HG02943 (cell line): ENCODE measurements at regions not wholly inside any gene's neighbourhood (a gene's known extent, or its start where the extent isn't known, plus 50 kb on each side); places are given as distances from the start of the nearest gene placed in this dataset.
"Not testable (repeated sequence)": the region's sequence is repeated elsewhere in the genome, so short reads cannot be mapped to it uniquely, and the experiment has no call there.

Experiments used
- ATAC-seq: cut with Tn5 transposase; IDR thresholded peaks from one replicate; pipeline ENCODE4 v1.9.1; 2021; ENCODE audit warnings: mild to moderate bottlenecking, low read depth, moderate library complexity; ENCODE audit not compliant: unreplicated experiment

DNA sequence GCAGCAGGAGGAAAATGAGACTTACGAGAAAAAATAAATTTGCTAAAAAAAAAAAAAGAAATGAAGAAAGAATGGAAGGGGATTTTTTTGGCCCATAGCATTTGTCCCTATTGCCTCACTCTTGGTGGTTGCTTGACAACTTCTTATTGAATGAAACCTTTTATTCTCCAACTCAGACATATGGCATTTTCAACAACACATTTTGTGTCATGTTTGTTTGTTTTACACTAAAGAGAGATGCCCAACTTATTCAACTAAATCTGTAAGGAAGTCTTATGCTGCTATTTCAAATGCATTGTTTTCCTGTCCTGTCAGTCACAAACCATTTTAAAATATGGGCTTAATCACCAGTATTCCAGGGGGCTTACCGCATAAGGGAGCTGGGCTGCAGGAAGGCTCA is 409.1 kb upstream of the TENM3 start:
- no peak for ATAC-seq

DNA sequence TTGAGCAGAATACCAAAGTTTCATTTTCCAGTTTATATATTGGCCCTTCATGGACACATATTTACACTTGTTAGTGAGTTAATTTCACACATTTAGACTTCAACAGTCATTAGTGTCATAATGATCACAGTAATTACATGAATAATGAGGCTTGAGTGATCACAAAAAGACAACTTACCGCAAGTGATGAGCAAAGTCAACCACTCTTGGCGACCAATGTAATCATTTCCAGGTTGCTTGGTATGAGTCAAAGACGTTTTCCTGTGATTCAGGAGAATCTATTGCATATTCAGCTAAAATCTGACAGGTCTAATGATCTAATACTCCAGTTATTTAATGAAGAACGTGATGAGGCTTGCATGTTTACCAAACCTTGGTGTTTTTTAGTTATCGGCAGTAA is 407.9 kb upstream of the TENM3 start:
- ATAC-seq: no peak

DNA sequence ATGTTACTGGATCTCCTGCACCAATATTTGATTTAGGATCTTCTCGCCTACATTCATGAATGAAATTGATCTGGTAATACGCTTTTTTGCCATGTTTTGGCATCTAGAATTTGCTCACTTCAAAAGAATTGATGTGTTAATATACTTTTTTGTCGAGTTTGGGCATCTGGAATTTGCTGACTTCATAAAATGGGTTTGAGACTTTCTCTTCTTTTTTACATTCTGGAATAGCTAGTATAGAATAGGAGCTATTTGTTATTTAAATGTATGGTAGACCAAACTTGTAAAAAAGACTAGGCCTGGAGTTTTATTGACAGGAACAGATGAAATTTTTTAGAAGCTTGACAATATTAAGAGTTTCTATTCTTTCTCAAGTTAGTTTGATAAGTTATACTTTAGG is 404.9 kb upstream of the TENM3 start:
- ATAC-seq: no peak

DNA sequence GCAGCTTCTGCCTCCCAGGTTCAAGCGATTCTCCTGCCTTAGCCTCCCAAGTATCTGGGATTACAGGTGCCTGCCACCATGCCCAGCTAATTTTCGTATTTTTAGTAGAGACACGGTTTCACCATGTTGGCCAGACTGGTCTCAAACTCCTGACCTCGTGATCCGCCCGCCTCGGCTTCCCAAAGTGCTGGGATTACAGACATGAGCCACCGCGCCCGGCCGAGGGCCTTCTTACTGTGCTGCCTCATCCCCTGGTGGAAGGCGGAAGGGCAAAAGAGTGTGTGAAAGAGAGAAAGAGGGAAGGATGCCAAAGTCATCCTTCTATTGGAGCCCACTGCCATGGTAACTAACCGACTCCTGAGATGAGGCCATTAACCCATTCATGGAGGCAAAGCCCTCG is 399.4 kb upstream of the TENM3 start:
- not testable (repeated sequence) for ATAC-seq

DNA sequence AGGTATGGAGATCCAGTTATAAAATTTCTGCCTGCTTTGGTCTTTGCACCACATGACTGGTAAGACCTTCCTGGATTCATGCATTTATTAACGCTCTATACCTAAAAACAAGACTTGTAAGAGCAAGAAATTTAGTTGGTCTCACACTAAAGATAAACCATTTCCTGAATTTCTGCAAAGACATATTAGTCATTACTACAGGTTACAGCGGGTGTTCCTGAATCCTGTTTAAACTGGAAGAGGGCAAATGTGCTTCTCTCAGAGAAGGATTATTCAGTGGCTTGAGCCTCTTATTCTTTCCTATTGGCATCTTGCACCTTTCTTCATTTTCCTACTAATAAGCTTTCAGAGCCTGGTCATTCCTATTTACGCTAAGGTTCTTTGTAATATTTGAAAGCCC is 397.6 kb upstream of the TENM3 start:
- no peak for ATAC-seq

DNA sequence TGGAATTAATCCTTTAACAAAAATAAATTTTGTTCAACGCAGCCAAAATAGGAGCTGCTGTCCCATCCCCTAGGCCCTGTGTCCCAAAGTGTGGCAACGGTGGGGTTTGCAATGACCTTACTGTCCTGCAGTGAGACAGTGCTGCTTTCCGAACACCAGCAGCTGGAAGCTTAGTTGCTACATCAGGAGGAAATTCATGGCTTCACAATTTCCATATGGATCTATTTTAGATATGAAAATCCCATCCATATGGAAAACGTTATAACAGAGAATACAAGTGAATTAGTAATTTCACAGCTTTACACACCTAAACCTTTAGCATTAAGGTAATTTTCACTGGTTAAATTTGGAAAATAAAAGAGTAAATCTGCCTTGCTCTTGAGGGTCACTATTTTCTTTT is 396.3 kb upstream of the TENM3 start:
- ATAC-seq: no peak

DNA sequence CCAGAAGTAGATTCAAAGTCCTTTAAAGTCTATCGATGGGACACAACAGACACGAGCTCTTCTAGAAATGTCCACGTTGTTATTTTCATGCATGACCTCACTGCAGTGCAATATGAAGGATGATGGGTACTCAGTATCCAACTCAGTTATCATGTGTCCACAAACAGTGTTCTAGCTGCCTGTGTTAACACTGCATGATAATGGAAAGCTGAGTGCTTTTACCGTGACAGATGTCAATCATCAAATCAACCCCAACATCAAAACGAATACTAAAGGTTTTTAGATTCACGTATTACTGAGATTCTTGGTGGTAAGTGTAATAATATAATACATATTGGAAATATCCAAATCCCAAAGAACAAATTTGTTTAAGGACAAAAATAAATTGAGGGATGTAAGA is 394.8 kb upstream of the TENM3 start:
- ATAC-seq: no peak

DNA sequence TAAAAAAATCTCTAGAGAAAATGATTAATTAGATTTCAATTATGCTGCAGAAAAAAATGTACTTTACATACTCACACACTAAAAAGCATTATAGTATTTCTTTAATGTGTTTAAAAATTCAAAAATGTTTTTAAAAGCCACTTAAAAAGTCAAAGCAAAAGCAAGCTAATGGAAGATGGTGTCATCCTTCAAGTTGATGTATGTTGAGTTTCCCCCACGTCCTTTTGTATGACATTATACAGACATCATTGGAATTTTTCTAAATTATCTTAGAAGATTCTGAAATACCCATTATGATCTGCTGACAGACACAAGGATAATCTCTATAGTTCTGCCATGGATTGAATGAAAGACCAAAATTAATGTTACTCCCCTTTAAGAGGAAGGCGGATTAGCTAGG is 393.7 kb upstream of the TENM3 start:
- no peak for ATAC-seq

DNA sequence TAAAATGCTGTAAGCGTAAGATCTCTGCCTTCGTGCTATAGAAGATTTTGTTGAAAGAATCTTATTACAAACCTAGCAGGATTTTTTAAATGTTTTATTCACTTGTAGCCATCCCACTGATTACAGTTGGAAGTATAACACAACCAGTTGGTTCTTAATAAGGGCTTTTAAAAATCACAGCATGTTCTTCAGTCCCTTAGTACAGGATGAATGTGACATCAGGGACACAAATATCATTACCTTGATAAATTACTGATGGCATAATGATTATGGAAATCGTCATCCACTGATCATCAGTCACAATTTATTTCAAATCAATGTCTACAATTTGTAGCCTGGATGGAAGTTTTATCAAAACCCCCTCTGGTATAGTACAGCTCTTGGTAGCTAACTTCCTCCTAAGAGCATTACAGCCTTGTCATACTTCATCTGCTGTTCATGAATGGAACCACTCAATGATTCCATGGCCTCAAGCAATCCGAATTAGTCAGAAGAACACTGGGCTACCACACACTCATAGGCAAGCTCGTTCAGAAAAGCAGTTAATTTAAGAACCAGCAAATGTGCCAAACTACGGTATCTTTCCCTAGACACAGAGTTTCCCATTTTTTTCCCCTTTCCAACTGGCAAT is 389.2 kb upstream of the TENM3 start:
- ATAC-seq: no peak

DNA sequence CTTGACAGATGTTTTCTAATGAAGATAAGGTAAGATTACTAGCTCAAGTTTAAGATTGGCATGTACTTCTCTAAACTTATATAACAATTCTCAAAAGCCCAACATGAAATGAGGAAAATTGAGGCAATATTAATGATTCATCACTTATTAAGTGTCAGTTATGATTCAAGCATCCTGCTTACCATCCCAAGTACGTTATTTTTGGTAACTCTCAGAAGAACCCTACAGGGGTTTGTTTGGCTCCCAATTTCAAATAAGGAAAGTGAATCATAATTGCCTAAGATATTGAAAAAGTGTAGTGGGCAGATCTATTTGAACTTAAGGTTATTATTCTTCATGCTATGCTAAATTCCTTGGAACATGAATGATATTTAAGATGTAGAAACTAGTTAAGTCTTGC is 387.9 kb upstream of the TENM3 start:
- ATAC-seq: no peak

DNA sequence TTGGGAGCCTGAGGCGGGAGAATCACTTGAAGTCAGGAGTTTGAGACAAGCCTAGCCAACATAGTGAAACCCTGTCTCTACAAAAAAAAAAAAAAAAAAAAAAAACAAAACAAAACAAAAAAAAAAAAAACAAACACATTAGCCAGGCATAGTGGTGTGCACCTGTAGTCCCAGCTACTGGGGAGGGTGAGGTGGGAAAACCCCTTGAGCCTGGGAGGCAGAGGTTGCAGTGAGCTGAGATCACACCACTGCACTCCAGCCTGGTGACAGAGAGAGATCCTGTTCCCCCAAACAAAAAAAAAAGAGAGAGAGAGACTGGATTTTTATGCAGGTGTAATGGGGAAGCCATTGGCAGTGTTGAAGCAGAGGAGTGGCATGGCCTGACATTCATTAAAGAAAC is 385.7 kb upstream of the TENM3 start:
- not testable (repeated sequence) for ATAC-seq

DNA sequence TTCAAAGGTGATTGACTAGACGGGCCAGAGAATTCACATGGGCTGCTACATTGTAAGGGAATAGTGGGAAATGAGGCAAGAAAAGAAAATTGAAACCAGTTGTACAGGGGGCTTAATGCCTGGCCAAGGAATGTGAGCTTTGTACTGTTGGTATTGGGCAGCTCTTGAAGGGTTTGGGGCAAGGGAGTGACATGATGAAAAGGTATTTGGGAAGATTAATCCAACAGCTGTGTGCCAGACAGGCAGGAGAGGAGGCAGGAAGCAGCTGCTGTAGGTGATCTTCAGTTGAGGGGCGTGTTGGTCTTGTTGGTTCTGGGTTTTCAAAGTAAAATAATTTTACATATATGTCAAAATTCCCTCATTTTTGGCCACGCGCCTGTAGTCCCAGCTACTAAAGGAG is 384.5 kb upstream of the TENM3 start:
- ATAC-seq: no peak

DNA sequence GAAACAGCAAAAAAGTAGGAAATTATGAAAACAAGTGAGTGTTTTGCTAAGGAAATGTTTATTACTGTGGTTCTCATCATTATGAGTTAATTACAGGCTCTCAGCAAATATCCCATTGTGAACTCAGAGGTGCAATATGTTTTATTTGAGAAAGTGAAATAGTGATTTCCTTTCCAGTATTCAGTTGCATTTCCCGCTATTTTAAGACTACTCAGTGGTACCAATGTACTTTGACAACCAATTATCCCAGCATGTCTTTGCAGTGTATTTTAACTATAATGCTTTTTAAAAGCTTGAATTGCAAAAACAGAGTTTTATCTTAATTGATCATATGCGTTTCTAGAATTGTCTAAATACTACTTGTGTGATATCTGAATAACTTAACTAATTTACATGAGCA is 383.8 kb upstream of the TENM3 start:
- ATAC-seq: no peak

DNA sequence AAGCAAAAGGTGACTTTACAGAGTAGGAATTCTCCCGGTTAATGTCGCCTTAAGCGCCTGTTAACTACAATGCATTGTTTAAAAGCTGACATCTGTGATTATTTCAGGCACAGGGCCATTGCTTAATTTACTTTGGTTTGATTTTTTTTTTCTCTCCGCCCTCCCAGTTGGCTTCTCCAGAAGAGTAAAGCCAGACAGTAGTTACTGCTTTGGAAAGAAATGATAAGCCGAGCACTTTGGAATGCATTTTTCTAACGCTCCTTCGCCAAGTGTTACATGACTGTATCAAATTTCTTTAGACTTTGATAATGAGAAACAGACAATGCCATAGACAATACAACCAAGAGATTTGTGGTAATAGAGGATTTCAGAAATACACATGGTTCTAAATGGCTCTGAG is 383.0 kb upstream of the TENM3 start:
- no peak for ATAC-seq

DNA sequence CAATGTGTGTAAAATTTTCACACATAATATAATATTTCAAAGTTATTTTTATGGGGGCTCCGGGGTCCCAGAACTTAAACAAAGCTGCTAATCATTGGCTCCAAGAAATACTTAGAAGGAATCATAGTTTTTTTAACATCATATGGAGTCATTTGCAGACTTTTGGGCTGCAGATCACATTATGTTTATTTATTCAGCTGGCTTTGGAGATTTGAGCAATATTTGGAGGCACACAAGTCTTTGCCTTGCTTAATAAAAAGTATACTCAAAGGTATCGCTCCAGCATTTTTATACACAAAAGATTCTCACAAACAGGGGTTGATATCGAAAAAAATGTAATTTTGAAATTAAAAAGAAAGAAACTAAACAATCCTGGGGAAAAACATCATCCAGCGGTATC is 382.5 kb upstream of the TENM3 start:
- ATAC-seq: no peak

DNA sequence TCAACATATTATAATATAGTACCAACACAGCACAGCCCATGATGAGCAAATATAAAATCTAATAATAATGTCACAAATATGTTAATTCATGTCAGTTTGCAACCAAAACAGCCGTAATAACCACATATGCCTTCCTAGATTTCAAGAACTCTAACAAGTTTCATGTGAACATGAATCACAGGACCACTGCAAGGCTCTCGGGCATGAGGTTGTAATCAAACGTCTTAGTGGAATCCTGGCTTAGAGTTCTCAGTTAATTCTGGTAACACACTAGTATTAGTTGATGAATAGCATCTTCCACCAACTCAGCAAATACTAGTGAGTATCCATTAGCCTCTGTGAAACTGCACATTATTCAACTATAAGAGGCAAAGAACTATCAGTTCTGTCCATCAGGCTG is 379.3 kb upstream of the TENM3 start:
- no peak for ATAC-seq

DNA sequence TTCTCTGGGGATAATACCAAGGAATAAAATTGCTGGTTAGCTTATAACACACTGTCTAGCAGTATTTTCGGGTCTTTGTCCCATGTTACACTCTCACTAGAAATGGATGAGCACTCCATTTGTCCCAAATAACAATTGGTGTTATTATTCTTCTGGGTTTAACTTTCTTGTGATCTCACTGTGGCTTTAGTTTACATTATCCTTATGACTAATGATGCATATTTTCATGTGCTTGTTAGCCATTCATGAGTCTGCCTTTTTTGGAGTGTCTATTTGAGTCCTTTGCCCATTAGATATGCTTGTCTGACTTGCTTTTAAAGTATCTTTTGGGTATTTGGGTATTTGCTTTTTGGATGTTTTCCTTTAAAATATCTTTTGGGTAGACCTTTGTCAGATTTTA is 372.9 kb upstream of the TENM3 start:
- ATAC-seq: no peak

DNA sequence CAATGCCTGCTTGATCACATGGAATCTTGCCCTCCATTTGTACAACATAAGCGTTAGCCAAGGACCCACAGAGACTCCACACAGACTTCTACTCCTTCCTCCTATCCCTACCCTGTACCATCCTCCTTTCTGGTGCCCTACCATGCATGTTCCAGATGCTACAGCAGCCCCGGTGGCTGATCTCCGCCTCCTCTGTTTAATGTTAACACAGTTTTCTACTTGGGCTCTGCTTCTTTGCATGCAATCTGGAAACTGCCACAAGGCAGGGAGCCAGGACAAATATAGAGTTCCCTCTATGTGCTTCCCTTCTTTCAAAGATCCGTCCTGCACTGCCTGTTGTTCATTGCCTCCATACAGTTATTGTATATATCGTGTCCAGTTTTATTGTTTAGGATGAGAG is 368.6 kb upstream of the TENM3 start:
- ATAC-seq: no peak

DNA sequence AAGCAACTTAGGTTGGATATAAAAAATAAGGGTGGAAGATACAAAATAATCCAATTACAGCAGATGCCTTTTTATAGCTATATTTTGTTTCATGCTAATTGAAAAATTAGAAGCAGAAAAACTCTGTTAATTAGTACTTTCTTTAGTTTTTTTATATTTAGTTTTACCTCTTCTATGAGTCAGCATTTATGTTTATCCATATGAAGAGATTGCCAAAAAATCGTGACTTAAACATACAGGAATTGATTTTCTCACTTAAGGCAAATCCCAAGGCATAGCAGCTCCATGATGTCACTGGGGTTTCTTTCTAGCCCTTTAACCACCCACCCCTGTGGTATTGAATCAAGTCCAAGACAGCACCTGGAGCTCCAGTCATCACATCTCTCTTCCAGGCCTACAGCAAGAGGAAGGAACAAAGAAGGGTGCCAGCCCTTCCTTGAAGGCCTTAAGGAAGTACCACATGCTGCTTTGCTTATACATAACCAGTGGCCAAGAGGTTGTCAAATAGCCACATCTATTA is 365.8 kb upstream of the TENM3 start:
- ATAC-seq: no peak

DNA sequence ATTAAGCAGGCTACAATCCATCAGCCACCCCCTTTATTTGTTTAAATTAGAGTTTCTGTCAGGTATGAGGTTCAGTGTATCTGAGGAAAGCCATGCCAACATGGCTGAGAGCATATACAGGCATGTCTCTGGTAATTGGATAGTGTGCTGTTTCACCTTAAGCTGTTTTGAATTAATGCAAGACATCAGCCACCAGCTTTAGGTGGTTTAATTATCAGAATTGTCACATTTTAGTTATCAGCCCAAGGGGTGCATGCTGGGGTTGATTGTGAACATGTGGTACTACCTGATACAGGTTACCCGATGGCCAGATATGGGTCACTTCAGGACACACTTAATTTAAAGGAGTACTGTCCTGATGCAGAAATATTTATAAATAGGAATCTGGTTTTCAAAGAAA is 353.2 kb upstream of the TENM3 start:
- ATAC-seq: no peak

DNA sequence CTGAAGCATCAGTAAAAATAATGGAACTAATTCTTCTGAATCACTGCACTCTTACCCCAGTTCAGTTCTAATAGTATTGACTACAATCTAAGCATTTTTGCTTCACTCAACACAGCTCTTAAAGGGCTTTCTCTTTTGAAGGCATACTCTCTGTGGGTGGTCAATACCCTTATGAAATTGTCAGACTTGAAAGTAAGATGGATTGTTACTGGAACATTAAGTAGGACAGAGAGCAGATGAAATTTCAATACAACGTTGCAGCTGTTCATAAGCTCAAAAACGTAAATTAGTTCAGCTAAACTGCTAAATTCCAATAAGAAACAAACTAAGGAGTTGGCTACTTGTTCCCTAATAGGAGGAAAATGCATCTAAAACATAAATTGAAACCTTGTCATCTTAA is 352.3 kb upstream of the TENM3 start:
- ATAC-seq: no peak

DNA sequence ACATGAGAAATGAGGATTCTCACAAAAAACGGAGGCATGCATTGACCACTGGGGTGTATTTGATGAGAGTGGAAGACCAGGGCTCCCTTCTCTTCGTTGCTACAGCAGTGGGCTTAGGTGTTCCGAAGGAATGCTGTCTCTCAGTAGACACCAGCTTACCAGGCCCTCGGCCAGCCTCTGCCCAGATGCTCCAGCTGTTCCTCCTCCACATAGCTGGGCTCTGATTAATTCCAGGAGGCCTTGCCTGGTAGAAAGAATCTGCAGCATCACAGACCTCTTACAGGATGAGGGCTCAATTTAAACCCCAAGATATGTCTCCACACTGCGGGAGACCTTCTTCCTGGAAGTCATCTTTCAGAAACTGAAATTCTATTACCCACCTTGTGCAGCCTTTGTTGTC is 346.6 kb upstream of the TENM3 start:
- ATAC-seq: no peak

DNA sequence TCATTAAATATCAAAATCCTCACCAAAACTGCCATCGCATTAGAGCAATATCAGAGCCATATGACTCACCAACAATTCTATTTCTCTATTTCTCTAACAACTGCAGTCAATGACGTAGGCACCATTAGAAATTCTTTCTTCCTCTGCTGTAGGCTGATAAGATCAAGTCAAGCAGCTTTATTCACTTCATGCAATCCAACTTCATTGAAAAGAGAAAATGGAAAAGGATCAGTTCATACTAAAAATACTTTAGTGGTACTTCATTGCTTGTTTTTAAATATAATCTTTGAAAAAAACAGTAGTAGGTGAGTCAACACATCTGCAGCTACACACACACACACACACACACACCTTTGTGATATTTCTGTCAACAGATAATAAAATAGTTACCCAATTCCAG is 345.3 kb upstream of the TENM3 start:
- no peak for ATAC-seq
